Neuron (in vitro differentiated cells): ENCODE measurements at regions not wholly inside any gene's neighbourhood (a gene's known extent, or its start where the extent isn't known, plus 50 kb on each side); places are given as distances from the start of the nearest gene placed in this dataset.
"Not testable (repeated sequence)": the region's sequence is repeated elsewhere in the genome, so short reads cannot be mapped to it uniquely, and the experiment has no call there.

Experiments used
- H2AFZ ChIP-seq: one replicate; pipeline ENCODE4 v1.6.1; 2013; ENCODE audit warnings: low read depth, mild to moderate bottlenecking, inconsistent platforms, low read length, moderate library complexity
- H3K27me3 ChIP-seq: one replicate; pipeline ENCODE4 v1.6.1; 2013; ENCODE audit warnings: low read length; ENCODE audit not compliant: insufficient read depth
- H3K36me3 ChIP-seq: one replicate; pipeline ENCODE4 v1.6.1; 2013; ENCODE audit warnings: low read length; ENCODE audit not compliant: insufficient read depth
- H3K4me1 ChIP-seq: one replicate; pipeline ENCODE4 v1.6.1; 2013; ENCODE audit warnings: low read length; ENCODE audit not compliant: insufficient read depth
- H3K4me3 ChIP-seq: 2 replicates; pipeline ENCODE4 v1.5.1; 2013; ENCODE audit warnings: mild to moderate bottlenecking, low read length, moderate library complexity
- H3K9me3 ChIP-seq: one replicate; pipeline ENCODE4 v1.6.1; 2013; ENCODE audit warnings: low read length

GRCh38 chr12:38490941-38491340 lies 174.4 kb downstream of the ALG10B start:
- Histone ChIP-seq H3K27me3 (no peaks in the 10 kb centered on the region), H2AFZ (no peak overlapping the region), H3K9me3 (no peaks in the 10 kb centered on the region), H3K4me3 (no peak overlapping the region), H3K4me1 (peaks cover 7% of the 10 kb centered on the region), H3K36me3 (no peaks in the 10 kb centered on the region)

GRCh38 chr12:38501481-38501880 lies 184.9 kb downstream of the ALG10B start:
- no peaks in the 10 kb centered on the region for H3K9me3 ChIP-seq
- no peak overlapping the region for H2AFZ ChIP-seq
- H3K36me3 ChIP-seq: no peaks in the 10 kb centered on the region

GRCh38 chr12:38501991-38502390 lies 185.4 kb downstream of the ALG10B start:
- Histone ChIP-seq H3K36me3 (no peaks in the 10 kb centered on the region), H3K4me3 (no peak overlapping the region), H2AFZ (no peak overlapping the region), H3K9me3 (no peaks in the 10 kb centered on the region), H3K27me3 (no peaks in the 10 kb centered on the region), H3K4me1 (peaks cover 16% of the 10 kb centered on the region)

More at GRCh38 chr12:38501481-38501880, 184.9 kb downstream of the ALG10B start:
- no peak overlapping the region for H3K4me3 ChIP-seq
- peaks cover 13% of the 10 kb centered on the region for H3K4me1 ChIP-seq
- H3K27me3 ChIP-seq: no peaks in the 10 kb centered on the region

GRCh38 chr12:38502415-38502814 lies 185.8 kb downstream of the ALG10B start:
- H3K36me3 ChIP-seq: no peaks in the 10 kb centered on the region
- H3K4me3 ChIP-seq: no peak overlapping the region
- no peak overlapping the region for H2AFZ ChIP-seq
- H3K4me1 ChIP-seq: peaks cover 20% of the 10 kb centered on the region
- no peaks in the 10 kb centered on the region for H3K9me3 ChIP-seq
- no peaks in the 10 kb centered on the region for H3K27me3 ChIP-seq

GRCh38 chr12:38507839-38508238 lies 191.3 kb downstream of the ALG10B start:
- Histone ChIP-seq H3K9me3 (no peaks in the 10 kb centered on the region), H2AFZ (no peak overlapping the region), H3K4me3 (no peak overlapping the region), H3K4me1 (peaks cover 17% of the 10 kb centered on the region), H3K36me3 (no peaks in the 10 kb centered on the region), H3K27me3 (no peaks in the 10 kb centered on the region)

- H3K27me3 ChIP-seq: no peaks in the 10 kb centered on the region
- H3K4me1 ChIP-seq: peaks cover 17% of the 10 kb centered on the region
- no peak overlapping the region for H3K4me3 ChIP-seq
- no peaks in the 10 kb centered on the region for H3K9me3 ChIP-seq
- no peak overlapping the region for H2AFZ ChIP-seq
- no peaks in the 10 kb centered on the region for H3K36me3 ChIP-seq
Observed at GRCh38 chr12:38508246-38508645, 191.7 kb downstream of the ALG10B start.

GRCh38 chr12:38515912-38516311 lies 199.3 kb downstream of the ALG10B start:
- Histone ChIP-seq H3K4me3 (no peak overlapping the region), H3K9me3 (no peaks in the 10 kb centered on the region), H2AFZ (peak overlapping the region; percentile 61)

GRCh38 chr12:38516418-38516817 lies 199.8 kb downstream of the ALG10B start:
- peaks cover 18% of the 10 kb centered on the region for H3K4me1 ChIP-seq
- H2AFZ ChIP-seq: peak overlapping the region; percentile 67
- no peaks in the 10 kb centered on the region for H3K9me3 ChIP-seq
- H3K4me3 ChIP-seq: no peak overlapping the region
- no peaks in the 10 kb centered on the region for H3K36me3 ChIP-seq
- H3K27me3 ChIP-seq: no peaks in the 10 kb centered on the region

More at GRCh38 chr12:38515912-38516311, 199.3 kb downstream of the ALG10B start:
- Histone ChIP-seq H3K27me3 (no peaks in the 10 kb centered on the region), H3K4me1 (peaks cover 18% of the 10 kb centered on the region), H3K36me3 (no peaks in the 10 kb centered on the region)

GRCh38 chr12:38523920-38524319 lies 207.3 kb downstream of the ALG10B start:
- H3K4me3 ChIP-seq: no peak overlapping the region
- H3K27me3 ChIP-seq: no peaks in the 10 kb centered on the region
- H3K36me3 ChIP-seq: no peaks in the 10 kb centered on the region
- no peaks in the 10 kb centered on the region for H3K9me3 ChIP-seq
- no peak overlapping the region for H2AFZ ChIP-seq
- peaks cover 6% of the 10 kb centered on the region for H3K4me1 ChIP-seq

- no peaks in the 10 kb centered on the region for H3K27me3 ChIP-seq
- no peak overlapping the region for H2AFZ ChIP-seq
- peaks cover 6% of the 10 kb centered on the region for H3K4me1 ChIP-seq
- no peaks in the 10 kb centered on the region for H3K36me3 ChIP-seq
- H3K9me3 ChIP-seq: no peaks in the 10 kb centered on the region
- no peak overlapping the region for H3K4me3 ChIP-seq
Observed at GRCh38 chr12:38527631-38528030, 211.1 kb downstream of the ALG10B start.

- no peaks in the 10 kb centered on the region for H3K36me3 ChIP-seq
- H3K4me1 ChIP-seq: peaks cover 6% of the 10 kb centered on the region
- no peaks in the 10 kb centered on the region for H3K27me3 ChIP-seq
- H2AFZ ChIP-seq: no peak overlapping the region
- H3K9me3 ChIP-seq: no peaks in the 10 kb centered on the region
- H3K4me3 ChIP-seq: no peak overlapping the region
Observed at GRCh38 chr12:38528527-38528926, 212.0 kb downstream of the ALG10B start.

- not testable (repeated sequence) for H3K9me3 ChIP-seq, H3K36me3 ChIP-seq, H3K4me1 ChIP-seq, H2AFZ ChIP-seq, H3K4me3 ChIP-seq, H3K27me3 ChIP-seq
Observed at GRCh38 chr12:38529281-38529680, 212.7 kb downstream of the ALG10B start.

GRCh38 chr12:38538319-38538718 lies 221.7 kb downstream of the ALG10B start:
- Histone ChIP-seq H3K27me3 (no peaks in the 10 kb centered on the region), H3K4me3 (no peak overlapping the region), H3K9me3 (no peaks in the 10 kb centered on the region), H3K4me1 (no peaks in the 10 kb centered on the region), H3K36me3 (no peaks in the 10 kb centered on the region), H2AFZ (no peak overlapping the region)

GRCh38 chr12:38540156-38540555 lies 223.6 kb downstream of the ALG10B start:
- H3K27me3 ChIP-seq: no peaks in the 10 kb centered on the region
- peaks cover 2% of the 10 kb centered on the region for H3K4me1 ChIP-seq
- no peaks in the 10 kb centered on the region for H3K9me3 ChIP-seq
- no peak overlapping the region for H2AFZ ChIP-seq
- no peak overlapping the region for H3K4me3 ChIP-seq
- H3K36me3 ChIP-seq: no peaks in the 10 kb centered on the region
